RWPE1 (cell line): ENCODE measurements at regions not wholly inside any gene's neighbourhood (a gene's known extent, or its start where the extent isn't known, plus 50 kb on each side); places are given as distances from the start of the nearest gene placed in this dataset.

Experiments
- CTCF ChIA-PET: fragments of 350-600 bp; sonication (Branson Sonifier 250); formaldehyde crosslinking; extraction: SDS; loops from one replicate; lab custom pipeline; 2021; lab: Yijun Ruan, JAX
- POLR2A ChIA-PET: fragments of 400-600 bp; formaldehyde crosslinking; extraction: SDS; loops from one replicate; lab custom pipeline; 2020; ENCODE audit warnings: antibody characterized with exemption; ENCODE audit not compliant: low non-redundant PET; lab: Yijun Ruan, JAX
- DNase-seq: peaks from one replicate; pipeline ENCODE4 v3.0.0; 2012; ENCODE audit warnings: low spot score
- H3K27ac ChIP-seq: fragments of 450-650 bp; 2 replicates; pipeline ENCODE4 v1.5.1; 2017
- CTCF ChIP-seq: fragments of 450-650 bp; conservative IDR thresholded peaks from 2 replicates; pipeline ENCODE4 v1.5.1; 2017; ENCODE audit warnings: low read depth, mild to moderate bottlenecking

GRCh38 chr5:147160902-147161700 lies 73.7 kb upstream of the STK32A start:
- no peak overlapping the region for H3K27ac ChIP-seq
- no peak for DNase-seq
- ChIA-PET POLR2A (no interaction called here), CTCF (no interaction called here)
- TF ChIP-seq CTCF = no peak

DNA sequence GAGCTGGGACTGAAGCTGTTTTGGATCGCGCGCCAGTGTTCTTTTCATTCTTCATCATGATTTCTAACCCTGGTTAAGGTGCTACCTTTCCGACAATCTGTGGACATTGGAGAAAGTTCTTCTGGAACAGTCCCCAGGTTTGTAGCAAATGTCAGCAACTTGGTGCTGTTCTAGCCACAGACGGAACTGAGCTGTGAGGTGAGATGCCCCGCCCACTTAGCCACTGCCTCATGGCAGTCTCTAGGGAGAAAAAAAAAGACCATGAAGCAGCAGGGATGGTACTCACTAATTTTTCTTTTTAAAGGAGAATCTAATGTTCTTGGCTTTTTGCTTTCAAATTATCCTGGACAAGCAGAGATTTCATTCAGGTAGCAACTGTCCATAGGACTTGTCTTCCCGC lies 72.1 kb upstream of the STK32A start:
- ChIA-PET POLR2A (no interaction called here), CTCF (interaction anchor here (0.5 kb wide), 1 partner anchor 252 kb away, joined by 7 read pairs; no protein-coding TSS in a partner anchor)
- H3K27ac ChIP-seq = no peak overlapping the region
- no peak for TF ChIP-seq CTCF
- DNase-seq = no peak

DNA sequence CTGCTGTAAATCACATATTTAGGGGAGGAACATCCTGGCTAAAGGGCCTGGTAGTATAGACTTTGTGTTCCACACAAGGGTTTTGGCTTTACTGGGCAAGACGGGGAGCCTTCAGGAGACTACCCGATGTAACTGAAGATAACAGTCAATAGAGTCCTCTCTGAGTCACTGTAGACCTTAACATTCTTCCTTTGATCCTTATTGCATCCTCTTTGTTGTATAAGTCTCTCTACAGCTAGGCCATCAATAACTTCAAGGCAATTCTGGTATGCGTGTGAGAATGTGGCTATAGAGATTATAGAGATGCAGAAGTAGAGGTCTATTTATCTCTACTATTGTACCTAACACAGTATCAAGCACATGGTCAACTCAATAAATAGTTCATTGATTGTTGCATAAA lies 67.3 kb upstream of the STK32A start:
- ChIA-PET POLR2A (no interaction called here), CTCF (interaction anchor here (0.6 kb wide), 1 partner anchor 17 kb away, joined by 3 read pairs; no protein-coding TSS in a partner anchor)
- H3K27ac ChIP-seq = no peak overlapping the region
- no peak for DNase-seq
- TF ChIP-seq CTCF = no peak

DNA sequence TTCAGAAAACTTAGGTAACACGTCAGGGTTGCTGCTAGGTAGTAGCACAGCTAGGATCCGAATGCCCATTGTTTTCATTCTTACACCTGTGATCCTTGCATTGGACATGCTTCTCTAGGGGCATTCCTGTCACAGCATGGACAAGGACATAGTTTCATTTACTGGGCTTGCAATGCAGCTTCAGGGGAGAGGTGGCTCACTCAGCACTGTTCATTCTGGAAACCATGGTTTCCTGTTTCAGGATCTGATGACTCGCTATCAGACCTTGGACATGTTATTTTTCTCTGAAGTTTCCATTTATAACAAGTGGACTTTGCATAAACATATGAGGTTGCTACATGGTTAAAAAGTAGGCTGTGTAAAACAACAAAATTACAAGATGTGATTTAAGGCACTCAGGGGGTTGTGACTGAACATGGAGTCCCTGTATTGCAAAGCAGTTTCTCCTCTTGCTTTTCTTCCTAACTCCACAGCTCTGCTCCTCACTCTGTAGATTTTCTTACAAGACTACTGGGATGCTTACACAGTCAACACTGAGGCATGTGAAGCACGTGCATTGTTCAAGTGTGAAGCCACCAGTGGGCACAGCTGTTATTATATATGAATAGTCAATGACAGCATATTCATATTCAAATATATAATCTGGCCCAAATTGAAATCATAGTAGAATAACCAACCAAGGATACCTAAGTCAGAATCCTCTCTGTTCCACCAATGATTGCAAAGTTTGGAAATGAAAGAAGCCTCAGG lies 66.1 kb upstream of the STK32A start:
- TF ChIP-seq CTCF = no peak
- DNase-seq = no peak
- CTCF ChIA-PET = interaction anchor here (0.7 kb wide), 2 partner anchors 20 to 1051 kb away, joined by 3 to 4 read pairs; no protein-coding TSS in a partner anchor
- no peak overlapping the region for H3K27ac ChIP-seq
- POLR2A ChIA-PET = no interaction called here

DNA sequence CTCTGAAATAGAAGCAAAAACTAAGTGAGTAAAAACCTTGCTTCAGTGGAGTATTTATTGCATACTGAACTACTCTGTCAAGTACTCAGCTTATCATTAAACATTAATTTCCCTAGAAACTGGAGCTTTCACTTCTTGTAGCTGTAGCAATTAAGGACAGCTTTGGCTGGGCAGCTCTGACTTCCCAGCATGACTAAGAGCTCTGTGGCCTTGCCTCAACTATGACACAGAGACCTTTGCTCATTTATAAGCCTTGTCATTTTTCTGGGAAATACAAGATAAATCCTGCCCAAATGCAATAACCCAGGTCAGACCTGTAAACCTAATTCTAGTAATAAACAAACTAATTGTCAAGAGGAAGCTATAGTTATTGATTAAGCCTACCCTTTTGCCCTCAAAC lies 65.4 kb upstream of the STK32A start:
- no peak for DNase-seq
- no peak for TF ChIP-seq CTCF
- POLR2A ChIA-PET = no interaction called here

GRCh38 chr5:147169901-147170300 lies 64.9 kb upstream of the STK32A start:
- ChIA-PET CTCF (interaction anchor here (0.7 kb wide), 2 partner anchors 19 to 1050 kb away, joined by 3 to 4 read pairs; no protein-coding TSS in a partner anchor), POLR2A (no interaction called here)
- H3K27ac ChIP-seq = no peak overlapping the region
- DNase-seq = no peak
- TF ChIP-seq CTCF = no peak

More for the DNA sequence above, 65.4 kb upstream of the STK32A start:
- CTCF ChIA-PET = interaction anchor here (0.7 kb wide), 2 partner anchors 19 to 1050 kb away, joined by 3 to 4 read pairs; no protein-coding TSS in a partner anchor
- no peak overlapping the region for H3K27ac ChIP-seq
